Smooth muscle cell (in vitro differentiated cells): ENCODE measurements at regions not wholly inside any gene's neighbourhood (a gene's known extent, or its start where the extent isn't known, plus 50 kb on each side); places are given as distances from the start of the nearest gene placed in this dataset.

Experiments used
- DNase-seq: peaks from one replicate; lab custom pipeline; 2025; ENCODE audit not compliant: unreplicated experiment; lab: John Stamatoyannopoulos, UW
- H2AFZ ChIP-seq: fragments of 200-600 bp; sonication (generic); 2 replicates; pipeline ENCODE4 v1.6.0; 2016; ENCODE audit warnings: antibody characterized with exemption, low read depth, mild to moderate bottlenecking
- H3F3A ChIP-seq: fragments of 200-600 bp; sonication (generic); 2 replicates; pipeline ENCODE4 v1.6.0; 2017; ENCODE audit warnings: antibody characterized with exemption, low read depth
- H3K27ac ChIP-seq: fragments of 200-600 bp; sonication (generic); 2 replicates; pipeline ENCODE4 v1.5.1; 2016; ENCODE audit warnings: low read depth, mild to moderate bottlenecking
- H3K27me3 ChIP-seq: fragments of 200-600 bp; sonication (generic); 2 replicates; pipeline ENCODE4 v1.6.1; 2016; ENCODE audit warnings: low read depth, mild to moderate bottlenecking
- H3K36me3 ChIP-seq: fragments of 200-600 bp; sonication (generic); 2 replicates; pipeline ENCODE4 v1.5.1; 2016; ENCODE audit warnings: low read depth
- H3K4me1 ChIP-seq: fragments of 200-600 bp; sonication (generic); 2 replicates; pipeline ENCODE4 v1.5.1; 2016; ENCODE audit warnings: low read depth
- H3K4me2 ChIP-seq: fragments of 200-600 bp; sonication (generic); 2 replicates; pipeline ENCODE4 v1.6.0; 2016; ENCODE audit warnings: mild to moderate bottlenecking
- H3K4me3 ChIP-seq: fragments of 200-600 bp; sonication (generic); 2 replicates; pipeline ENCODE4 v1.5.1; 2016; ENCODE audit warnings: mild to moderate bottlenecking
- H3K79me2 ChIP-seq: fragments of 200-600 bp; sonication (generic); 2 replicates; pipeline ENCODE4 v1.6.0; 2016; ENCODE audit warnings: low read depth, mild to moderate bottlenecking
- H3K9ac ChIP-seq: fragments of 200-600 bp; sonication (generic); 2 replicates; pipeline ENCODE4 v1.6.0; 2016; ENCODE audit warnings: low read depth
- H3K9me3 ChIP-seq: fragments of 200-600 bp; sonication (generic); replicated peaks from 2 replicates; pipeline ENCODE4 v1.5.1; 2016; ENCODE audit warnings: low read depth
- H4K20me1 ChIP-seq: fragments of 200-600 bp; sonication (generic); 2 replicates; pipeline ENCODE4 v1.6.0; 2016; ENCODE audit warnings: low read depth
- WGBS: methylation state at CpG from one replicate; pipeline ENCODE4 v1.1.7; 2016; ENCODE audit warnings: low lambda C conversion rate; 5-methylcytosine and 5-hydroxymethylcytosine counted together
- TF ChIP-seq, protein P1 (sequence below): fragments of 200-600 bp; sonication (generic); IDR thresholded peaks from 2 replicates; pipeline ENCODE4 v1.5.1; 2017; ENCODE audit warnings: borderline replicate concordance, mild to moderate bottlenecking, antibody characterized with exemption; ENCODE audit not compliant: insufficient read depth, poor library complexity, severe bottlenecking

DNA sequence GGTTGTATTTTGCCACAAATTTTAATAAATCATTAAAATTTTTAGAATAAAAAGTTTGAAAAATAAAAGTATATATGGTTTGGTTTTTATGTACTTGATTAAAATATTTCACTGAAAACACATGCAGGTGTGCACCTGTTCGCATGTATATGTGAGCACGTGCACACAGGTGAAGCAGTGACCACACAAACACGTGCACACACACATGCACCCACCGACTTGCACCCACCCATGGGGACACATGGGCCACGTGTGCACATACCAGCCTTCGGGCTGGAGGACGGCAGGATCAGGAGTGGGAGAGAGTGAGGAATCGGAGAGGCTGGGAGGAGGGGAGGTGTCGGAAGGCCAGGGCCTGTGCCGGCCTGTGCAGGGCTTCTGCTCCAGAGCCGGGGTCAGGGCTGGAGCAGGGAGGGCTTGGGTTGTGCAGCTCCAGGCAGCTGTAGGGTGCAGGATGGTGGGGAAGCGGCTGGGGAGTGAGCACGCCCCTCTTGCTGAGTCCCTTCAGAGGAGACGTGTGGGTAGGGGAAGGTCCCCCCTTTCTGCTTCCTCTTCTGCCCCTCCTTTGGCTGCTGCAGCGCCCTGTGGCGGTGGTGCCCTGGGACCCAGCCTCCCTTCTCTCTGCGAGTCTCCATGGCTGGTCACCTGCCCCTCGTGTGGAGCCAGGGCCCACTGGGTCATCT is 106.9 kb upstream of the HDAC4 start:
- no peaks in the 10 kb centered on the region for H3K9me3 ChIP-seq
- 90% methylated on average over 18 of the region's 18 CpGs for WGBS
- no peaks in the 10 kb centered on the region for H3K79me2 ChIP-seq
- no peaks in the 10 kb centered on the region for H4K20me1 ChIP-seq
- no peak overlapping the region for H2AFZ ChIP-seq
- TF ChIP-seq, protein P1, sequence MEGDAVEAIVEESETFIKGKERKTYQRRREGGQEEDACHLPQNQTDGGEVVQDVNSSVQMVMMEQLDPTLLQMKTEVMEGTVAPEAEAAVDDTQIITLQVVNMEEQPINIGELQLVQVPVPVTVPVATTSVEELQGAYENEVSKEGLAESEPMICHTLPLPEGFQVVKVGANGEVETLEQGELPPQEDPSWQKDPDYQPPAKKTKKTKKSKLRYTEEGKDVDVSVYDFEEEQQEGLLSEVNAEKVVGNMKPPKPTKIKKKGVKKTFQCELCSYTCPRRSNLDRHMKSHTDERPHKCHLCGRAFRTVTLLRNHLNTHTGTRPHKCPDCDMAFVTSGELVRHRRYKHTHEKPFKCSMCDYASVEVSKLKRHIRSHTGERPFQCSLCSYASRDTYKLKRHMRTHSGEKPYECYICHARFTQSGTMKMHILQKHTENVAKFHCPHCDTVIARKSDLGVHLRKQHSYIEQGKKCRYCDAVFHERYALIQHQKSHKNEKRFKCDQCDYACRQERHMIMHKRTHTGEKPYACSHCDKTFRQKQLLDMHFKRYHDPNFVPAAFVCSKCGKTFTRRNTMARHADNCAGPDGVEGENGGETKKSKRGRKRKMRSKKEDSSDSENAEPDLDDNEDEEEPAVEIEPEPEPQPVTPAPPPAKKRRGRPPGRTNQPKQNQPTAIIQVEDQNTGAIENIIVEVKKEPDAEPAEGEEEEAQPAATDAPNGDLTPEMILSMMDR: no peak
- H3K27ac ChIP-seq: no peak overlapping the region
- no peaks in the 10 kb centered on the region for H3K4me1 ChIP-seq
- H3F3A ChIP-seq: no peaks in the 10 kb centered on the region
- no peaks in the 10 kb centered on the region for H3K36me3 ChIP-seq
- DNase-seq: no peak
- H3K4me3 ChIP-seq: no peak overlapping the region
- no peaks in the 10 kb centered on the region for H3K27me3 ChIP-seq
- no peak overlapping the region for H3K9ac ChIP-seq
- no peak overlapping the region for H3K4me2 ChIP-seq

DNA sequence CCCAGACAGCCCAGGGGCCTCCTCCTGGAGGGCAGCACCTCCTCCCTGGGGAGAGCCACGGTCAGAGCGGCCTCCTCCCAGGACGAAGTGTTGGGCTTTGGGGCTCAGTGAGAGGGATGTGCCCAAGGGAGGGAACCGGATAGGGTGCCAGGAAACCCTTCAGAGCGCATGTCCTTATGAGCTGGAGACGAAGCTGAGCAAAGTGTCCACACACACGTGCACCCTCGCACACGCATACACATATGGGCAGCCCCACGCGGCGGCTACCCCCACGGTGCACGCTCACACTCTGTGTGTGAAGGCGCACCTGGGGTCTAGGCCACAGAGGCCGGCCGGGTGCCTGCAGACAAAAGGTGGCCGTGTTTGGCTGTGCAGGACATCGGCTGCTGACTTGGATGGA is 106.1 kb upstream of the HDAC4 start:
- no peak overlapping the region for H3K9ac ChIP-seq
- no peak for DNase-seq
- no peaks in the 10 kb centered on the region for H3K79me2 ChIP-seq
- TF ChIP-seq, protein P1: no peak
- H3K27ac ChIP-seq: no peak overlapping the region
- H3K4me1 ChIP-seq: no peaks in the 10 kb centered on the region
- 93% methylated on average over 19 of the region's 19 CpGs for WGBS
- H4K20me1 ChIP-seq: no peaks in the 10 kb centered on the region
- no peak overlapping the region for H2AFZ ChIP-seq
- no peak overlapping the region for H3K4me2 ChIP-seq
- no peaks in the 10 kb centered on the region for H3K27me3 ChIP-seq
- no peaks in the 10 kb centered on the region for H3K36me3 ChIP-seq
- H3F3A ChIP-seq: no peaks in the 10 kb centered on the region
- no peak overlapping the region for H3K4me3 ChIP-seq
- H3K9me3 ChIP-seq: no peaks in the 10 kb centered on the region

DNA sequence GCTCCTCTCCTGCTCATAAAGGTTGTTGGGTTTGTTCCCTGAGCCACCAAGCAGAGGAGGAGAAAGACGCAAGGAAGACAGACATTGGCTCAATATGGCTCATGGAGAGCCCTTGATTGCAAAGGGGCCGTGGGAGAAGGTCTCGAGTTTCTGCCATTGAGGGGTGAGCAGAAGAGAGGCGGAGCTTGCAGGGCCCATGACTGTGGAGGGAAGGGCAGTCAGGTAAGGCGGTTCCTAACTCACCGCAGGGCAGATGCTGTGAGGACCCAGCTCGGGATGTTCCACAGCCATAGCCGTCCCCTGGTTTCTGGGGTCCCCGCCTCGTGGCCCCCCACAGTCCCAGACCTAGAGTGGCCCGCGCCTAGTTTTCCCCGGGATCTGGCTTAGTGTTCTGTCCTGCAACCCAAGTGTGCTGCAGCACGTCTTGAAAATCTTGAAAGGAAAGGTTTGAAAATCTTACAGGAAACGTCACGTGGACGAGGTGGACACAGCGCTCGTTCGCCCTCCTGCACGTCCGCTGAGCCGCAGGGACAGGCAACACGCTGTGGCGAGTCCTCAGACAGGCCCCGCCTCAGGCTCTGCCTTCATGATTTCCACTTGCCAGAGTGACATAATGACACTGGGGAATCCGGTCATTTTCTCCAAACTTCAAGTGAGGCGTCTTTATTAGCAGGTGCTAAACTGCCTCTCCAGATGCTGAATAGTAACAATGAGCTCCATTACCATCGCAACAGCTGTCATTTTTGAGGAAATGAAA is 105.5 kb upstream of the HDAC4 start:
- Histone ChIP-seq H3F3A (no peaks in the 10 kb centered on the region), H3K9ac (no peak overlapping the region), H3K79me2 (no peaks in the 10 kb centered on the region), H3K4me3 (no peak overlapping the region), H2AFZ (no peak overlapping the region), H4K20me1 (no peaks in the 10 kb centered on the region), H3K27me3 (no peaks in the 10 kb centered on the region), H3K36me3 (no peaks in the 10 kb centered on the region), H3K9me3 (no peaks in the 10 kb centered on the region), H3K4me2 (no peak overlapping the region), H3K4me1 (no peaks in the 10 kb centered on the region), H3K27ac (no peak overlapping the region)
- WGBS: 92% methylated on average over 29 of the region's 29 CpGs
- TF ChIP-seq, protein P1: no peak
- DNase-seq: no peak
